T-helper 2 cell treated with Interferon-gamma antibody and Interleukin-4, amounts not matched to agents 100 ng/mL and 5 ng/mL, for 36 hours (primary cell): ENCODE measurements at regions not wholly inside any gene's neighbourhood (a gene's known extent, or its start where the extent isn't known, plus 50 kb on each side); places are given as distances from the start of the nearest gene placed in this dataset.

Experiments
- intact Hi-C: fragments of 100-400 bp; cut with micrococcal nuclease; formaldehyde crosslinking; loops from one replicate; pipeline ENCODE4 v1.15.1; 2023

DNA sequence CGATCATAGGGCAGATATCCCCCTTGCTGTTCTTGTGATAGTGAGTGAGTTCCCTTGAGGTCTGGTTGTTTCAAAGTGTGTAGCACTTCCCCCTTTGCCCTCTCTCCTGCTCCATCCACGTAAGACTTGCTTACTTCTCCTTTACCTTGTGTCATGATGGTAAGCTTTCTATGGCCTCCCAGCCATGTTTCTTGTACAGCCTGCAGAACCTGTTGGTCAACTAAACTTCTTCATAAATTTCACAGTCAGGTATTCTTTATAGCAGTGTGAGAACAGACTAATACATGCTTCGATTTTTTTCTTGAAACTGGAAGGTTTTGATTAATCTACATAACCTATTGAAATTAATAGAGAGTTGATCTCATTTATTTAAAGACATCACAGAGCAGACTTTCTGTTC lies 302.5 kb upstream of the PBX1 start:
- intact Hi-C loops: no loop called here

DNA sequence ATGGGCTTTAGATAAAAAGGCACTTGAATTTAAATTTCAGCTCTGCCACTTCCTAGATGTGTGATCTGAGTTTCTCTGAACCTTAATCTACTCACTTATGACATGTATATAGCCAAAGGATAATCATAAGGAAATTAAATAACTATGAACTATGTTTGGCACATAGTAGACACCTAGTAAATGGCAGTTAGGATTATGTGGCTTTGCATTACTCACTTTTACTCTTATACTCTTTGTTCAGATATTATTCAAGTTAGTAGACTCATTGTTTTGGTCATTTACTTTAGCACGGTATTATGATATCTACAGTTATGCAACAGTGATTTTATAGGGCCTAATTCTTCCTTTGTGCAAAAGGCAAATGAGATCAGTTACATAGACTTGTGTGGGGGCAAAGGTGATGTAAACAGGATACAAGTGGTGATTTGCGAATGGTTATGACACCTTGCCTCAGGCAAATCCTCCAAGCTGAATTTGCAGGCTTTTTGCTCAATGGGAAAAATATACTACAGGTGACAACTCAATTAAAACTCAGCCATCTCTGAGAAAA lies 297.2 kb upstream of the PBX1 start:
- intact Hi-C loops: no loop called here

DNA sequence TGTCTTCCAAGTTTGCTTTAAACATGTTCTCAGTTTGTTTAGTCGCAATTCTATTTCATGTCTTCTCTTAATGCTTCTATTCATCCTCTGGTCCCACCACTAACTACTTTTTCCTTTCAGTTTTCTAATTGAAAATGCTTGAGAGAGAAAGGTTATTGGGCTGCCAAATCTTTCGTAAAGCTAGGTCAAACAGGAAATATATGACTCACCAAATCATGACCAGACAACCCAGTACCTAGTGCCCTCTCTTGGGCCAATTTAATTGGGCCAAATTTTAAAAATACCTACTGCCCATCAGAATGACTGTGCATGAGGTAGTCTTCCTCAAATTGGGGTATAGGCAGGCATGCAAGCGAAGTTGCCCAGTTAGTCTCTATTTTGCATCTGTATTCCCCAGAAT lies 295.4 kb upstream of the PBX1 start:
- intact Hi-C loops: no loop called here

DNA sequence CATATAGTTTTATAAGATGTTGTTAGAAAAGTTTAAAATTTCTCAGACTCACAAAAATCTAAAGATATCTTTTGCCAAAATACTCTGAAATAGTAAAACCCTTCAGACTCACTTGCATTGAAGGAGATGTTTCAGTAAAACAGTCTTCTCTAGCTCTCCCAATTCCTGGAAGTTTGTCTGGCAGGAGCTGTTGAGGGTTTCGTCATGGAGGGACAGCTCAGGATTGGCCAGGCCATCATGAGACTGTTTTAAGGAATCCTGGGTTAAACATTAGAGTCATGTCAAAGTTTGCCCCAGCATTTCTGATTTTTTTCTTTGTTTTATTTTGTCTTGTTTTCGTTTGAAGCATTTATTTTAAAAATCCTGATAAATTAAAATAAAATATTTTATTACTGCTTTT lies 293.8 kb upstream of the PBX1 start:
- intact Hi-C loops: no loop called here

DNA sequence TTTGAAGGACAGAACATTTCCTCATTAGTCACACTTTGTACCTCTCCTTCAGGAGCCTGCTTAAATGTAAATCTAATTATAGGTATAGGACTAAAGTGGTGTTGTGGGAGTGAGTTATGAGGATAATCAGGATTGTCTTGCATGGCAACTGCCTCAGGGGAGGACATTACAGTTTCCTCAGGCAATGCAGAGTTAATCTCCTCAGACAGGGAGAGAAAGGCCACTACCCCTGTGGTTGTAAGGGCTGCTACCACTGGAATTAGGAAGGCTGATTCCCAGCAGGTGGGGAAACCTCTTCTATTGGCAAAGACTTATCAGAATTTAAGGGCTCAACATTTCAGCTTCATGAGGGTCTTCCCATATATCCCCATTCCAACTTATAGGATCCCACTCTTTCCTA lies 286.8 kb upstream of the PBX1 start:
- intact Hi-C loops: no loop called here

DNA sequence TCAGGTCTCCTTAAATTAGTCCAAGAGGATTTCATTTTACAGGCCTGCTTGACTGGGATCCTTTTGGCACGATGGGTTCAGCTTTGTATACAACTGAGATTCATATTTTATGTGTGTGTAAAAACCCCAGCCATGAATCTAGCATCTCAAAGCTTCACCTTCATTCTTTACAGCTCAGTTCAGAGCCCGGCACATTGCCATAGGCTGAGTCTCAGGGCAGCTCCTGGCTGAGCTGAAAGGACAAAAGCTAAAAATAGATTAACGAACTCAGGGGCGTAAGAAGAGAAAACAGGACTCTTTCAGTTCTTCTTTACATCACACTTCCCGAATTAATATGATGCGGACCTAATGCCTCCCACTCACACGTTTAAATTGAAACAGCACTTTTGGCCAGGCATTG lies 262.8 kb upstream of the PBX1 start:
- intact Hi-C loops: no loop called here

DNA sequence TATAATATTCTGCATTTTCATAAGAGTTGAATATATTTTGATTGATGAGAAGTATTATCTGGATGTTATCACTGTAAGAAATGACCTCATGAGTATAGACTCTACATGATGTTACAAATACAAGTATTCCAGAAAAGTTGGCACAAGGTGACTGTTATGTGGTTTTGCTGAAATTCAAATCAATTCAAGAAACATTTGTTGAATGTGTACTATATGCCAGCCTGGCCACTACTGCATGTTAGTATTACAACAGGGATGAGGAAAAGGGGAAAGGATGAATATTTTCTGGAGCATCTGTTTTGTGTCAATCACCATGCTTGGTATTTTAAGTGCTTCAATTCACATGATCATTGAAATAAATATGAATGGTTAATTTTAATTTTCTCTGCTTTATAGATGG lies 250.9 kb upstream of the PBX1 start:
- intact Hi-C loops: no loop called here

DNA sequence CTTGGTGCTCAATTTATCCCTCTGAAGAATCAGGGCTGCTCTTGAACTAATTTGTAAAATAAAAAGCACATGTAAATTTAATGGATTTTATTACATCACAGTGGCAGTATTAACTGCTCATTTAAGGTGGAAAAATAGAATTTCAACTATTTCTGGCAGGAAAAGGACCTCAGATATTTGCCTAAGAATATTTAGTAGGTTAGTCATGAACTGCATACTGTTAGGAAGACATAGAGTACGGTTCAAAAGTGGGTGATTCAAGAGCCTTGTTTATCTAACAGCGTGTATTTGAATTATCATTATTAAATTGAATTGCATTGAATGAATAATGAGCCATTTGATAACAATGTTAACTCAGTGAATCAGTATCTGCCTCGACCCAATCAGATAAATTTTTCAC lies 248.8 kb upstream of the PBX1 start:
- intact Hi-C loops: no loop called here

DNA sequence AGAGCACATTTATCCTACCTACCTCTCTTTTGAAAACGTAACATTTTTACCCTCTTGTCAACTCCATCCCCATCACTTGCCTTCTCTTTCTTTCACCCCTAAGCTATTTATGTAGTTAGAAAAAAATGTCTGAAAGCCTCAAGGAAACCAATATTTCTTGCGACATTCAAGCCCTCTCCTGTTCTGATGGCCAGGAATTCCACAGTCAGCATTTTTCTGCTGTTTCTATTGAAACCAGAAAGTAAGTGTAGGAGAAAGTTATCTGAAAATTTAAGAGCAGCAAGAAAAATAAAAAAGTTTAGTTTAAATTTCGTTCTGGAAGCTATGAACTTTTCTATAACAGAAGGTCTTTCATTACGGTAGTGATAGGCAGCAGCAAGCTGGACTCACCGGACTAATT lies 247.6 kb upstream of the PBX1 start:
- intact Hi-C loops: no loop called here

DNA sequence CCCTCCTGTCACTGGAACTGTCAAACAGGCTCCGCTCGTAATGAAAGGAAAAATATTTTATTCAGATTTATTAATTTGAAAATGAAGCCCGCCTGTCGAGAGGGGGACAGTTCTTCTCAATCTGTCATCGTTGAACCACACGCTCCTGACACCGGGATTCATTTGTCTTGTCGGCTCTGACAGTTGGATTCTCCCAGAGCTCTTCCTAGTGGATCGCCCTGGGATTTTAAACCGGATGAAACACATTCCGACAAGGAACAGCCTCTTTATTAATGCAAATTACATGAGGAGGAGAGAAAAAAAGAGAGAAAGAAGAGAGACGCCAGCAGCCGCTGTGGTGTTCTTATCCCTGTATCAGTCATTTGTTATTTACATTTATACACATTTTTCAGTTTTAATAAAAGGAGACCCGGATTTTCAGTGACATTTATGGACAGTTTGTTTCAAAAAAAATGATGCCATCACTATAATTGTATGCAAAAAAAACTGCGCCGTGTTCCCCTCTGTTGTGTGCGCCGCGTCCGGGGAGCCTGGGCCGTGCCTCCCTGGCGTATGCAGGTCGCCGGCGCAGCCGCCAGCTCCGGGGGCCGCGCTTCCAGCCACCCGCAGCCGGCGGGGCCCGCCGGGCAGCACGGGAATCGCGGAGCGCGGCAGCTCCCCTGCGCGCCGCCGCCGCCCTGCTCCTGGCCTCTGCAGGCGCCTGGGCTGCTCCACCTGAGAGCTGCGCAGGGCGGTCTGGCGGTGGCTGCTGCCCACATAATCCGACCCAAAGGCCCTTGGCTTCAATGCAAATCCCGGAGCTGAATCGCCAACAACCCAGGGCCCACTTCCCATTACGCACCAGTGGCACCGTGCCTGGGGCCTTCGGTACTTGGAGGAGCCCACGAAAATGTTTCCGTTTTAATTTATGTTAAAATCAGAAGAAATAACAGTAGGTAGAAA lies 237.9 kb upstream of the PBX1 start:
- intact Hi-C loops: no loop called here

DNA sequence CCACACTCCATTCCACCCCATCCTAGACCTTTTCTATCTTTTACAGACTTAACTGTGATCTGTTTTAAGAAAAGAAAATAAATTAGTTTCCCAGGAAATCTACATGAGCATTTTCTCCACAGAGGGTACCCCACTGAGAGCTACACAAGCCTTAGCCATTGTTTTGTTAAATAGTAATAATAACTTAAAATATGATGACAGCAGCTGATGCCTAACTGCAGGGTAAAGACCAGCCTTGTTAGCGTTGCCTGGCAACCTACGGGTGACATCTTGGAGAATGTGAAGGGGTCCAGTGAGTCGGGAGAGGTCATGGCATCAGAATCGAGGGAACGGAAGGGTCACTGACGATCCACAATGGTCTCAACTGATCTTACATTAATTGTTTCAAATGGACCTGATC lies 233.2 kb upstream of the PBX1 start:
- intact Hi-C loops: no loop called here

DNA sequence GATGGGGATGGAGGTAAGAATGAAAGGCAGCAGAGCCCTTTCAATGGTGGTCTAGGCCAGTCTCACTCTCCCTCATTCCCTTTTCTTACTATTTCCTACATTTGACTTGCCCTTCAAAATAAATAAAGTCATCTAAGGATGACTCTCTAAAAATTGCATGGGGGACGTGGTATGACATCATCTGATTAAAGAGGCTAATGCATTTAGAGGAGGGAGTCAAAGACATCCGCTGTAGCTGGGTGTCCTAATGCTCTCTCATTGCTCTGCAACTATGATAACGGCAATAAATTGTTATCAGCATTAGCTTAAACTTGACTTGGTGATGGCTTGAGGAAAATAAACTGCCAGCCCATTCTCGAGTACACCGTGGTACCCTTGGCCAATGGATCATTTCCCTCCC lies 225.6 kb upstream of the PBX1 start:
- intact Hi-C loops: no loop called here

DNA sequence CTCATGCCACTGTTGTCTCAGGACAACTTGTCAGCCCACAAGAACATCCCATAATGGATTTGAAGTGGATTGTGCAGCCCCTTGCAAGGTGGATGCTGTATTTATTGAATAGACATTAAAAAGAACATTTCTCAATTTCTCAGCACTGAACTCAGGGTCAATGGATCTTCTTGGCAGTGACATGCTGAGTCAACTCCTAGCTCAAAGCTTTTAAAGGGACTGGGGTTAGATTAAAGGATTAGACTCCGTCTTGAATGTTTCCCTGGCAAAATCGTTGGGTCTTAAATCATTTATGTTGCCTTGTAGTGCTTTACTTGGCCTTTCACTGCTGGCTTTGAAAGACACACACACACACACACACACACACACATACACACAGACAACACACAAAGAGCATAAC lies 221.6 kb upstream of the PBX1 start:
- intact Hi-C loops: no loop called here

DNA sequence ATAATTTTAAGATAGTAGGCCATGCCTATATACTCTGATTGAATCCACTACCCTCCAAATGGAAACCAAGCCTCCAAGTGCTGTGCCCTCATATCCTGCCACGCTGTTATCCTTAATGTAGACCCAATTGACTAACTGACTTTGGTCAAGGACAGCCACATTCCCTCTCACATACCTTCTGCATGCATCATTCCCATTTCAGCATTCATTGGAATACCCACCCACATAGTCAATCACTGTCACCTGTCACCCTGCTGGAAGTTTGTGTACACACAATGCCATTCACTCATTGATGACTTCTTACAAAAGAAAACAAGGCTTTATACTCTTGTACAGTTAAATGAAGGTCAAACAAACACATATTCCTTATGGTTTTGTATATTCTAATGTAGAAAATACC lies 221.1 kb upstream of the PBX1 start:
- intact Hi-C loops: no loop called here

DNA sequence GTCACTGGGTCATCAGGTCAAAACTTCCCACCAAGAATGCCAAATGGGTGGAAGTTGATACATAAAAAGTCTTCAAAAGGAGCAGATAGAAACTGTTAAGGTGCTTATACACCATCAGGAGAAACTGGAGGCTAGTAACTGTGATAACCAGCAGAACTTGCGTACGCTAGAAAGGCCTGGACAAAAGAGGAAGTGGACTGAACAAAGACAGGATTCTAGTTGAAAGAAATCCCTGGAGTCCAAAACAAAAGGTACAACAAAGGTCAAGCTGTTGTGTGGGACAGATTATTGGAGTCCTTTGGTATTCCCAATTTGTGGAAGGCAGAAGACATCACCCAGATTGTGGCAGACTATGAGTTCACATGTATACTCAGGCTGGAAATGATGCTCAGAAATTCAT lies 215.8 kb upstream of the PBX1 start:
- intact Hi-C loops: no loop called here

DNA sequence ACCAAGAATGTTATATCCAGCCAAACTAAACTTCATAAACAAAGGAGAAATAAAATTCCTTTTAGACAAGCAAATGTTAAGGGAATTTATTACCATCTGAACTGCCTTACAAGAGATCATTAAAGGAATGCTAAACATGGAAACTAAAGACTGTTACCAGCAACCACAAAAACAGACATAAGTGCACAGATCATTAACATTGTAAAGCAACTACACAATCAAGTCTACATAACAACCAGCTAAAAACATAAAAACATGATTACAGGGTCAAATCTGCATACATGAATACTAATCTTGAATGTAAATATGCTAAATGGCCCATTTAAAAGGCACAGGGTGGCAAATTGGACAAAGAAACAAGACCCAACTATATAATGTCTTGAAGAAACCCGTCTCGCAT lies 211.0 kb upstream of the PBX1 start:
- intact Hi-C loops: no loop called here

DNA sequence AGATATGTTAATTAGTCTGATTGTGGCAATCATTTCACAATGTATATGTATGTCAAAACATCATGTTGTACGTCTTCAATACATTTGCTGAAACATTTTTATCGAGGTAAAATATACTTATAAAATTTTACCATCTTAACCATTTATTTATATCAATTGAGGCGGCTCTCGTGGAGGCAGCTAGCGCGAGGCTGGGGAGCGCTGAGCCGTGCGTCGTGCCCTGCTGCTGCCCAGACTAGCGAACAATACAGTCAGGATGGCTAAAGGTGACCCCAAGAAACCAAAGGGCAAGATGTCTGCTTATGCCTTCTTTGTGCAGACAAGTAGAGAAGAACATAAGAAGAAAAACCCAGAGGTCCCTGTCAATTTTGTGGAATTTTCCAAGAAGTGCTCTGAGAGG lies 202.5 kb upstream of the PBX1 start:
- intact Hi-C loops: no loop called here

DNA sequence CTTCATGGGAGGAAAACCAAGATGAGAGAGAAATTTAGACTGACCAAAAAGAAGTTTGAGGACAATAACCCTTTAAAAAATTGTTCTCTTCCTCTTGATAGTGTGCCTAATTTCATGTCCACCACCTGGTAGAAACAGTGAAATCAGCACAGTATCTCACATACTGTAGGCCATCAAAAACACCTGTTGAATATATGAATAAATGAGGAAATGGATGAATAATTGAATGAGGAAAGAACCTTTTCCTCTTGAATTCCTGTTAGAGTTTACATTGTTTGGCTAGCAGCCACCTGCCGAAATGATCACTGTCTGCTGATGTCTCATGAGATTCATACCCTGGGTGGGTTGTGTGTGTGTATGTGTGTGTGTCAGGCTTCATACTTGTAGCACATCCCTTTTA lies 198.7 kb upstream of the PBX1 start:
- intact Hi-C loops: no loop called here

DNA sequence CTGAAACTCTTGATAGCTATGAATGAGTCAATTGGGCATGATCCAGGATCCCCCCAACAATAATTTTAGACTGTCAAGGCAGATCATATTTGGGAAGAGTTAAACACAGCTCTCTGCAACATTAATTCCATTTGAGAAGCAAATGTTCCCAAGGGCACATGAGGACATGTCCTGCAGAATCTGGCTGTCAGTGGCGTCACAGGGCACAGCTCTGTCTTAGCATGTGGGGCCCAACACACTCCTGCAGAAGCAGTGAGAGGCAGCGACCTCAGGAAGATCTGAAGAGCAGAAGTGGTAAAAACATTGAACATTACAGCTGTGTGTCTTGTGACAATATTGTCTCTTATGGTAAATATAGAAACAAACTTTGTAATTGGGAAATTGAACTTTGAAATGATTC lies 197.1 kb upstream of the PBX1 start:
- intact Hi-C loops: no loop called here

DNA sequence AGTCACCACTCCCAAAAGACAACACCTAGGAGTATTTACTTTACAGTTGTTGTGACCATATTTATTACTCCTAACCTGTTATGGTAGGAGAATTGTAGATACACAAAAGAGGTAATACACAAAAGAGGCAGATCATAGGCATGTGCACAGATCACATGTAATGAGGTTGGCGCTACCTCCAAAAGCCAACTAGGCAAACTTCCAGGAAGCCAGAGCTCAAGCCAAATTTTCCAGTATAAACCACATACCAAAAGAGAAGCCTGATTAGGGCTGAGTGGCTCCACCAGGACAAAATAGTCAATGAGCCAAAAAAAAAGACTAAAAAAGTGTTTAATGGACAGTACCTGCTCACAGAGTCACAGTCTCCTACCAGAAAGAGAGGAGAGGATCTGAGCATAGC lies 195.0 kb upstream of the PBX1 start:
- intact Hi-C loops: no loop called here

DNA sequence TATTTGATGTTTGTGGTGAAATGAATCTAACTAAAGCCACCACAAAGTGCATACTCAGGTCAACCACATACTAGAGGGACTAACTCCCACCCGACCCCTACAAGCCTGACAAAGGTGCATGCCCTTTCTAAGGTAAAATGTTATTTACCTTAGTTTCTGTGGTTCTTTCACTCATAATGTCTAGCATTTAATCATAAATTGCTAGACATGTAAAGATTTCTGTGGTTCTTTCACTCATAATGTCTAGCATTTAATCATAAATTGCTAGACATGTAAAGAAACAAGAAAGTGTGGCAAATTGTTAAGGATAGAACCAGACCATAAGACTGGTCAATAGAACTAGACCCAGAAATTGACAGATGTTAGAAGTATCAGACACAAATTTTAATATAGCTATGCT lies 193.0 kb upstream of the PBX1 start:
- intact Hi-C loops: loop anchor here (5.0 kb wide), 1 partner anchor 661 kb away; no protein-coding TSS in a partner anchor

DNA sequence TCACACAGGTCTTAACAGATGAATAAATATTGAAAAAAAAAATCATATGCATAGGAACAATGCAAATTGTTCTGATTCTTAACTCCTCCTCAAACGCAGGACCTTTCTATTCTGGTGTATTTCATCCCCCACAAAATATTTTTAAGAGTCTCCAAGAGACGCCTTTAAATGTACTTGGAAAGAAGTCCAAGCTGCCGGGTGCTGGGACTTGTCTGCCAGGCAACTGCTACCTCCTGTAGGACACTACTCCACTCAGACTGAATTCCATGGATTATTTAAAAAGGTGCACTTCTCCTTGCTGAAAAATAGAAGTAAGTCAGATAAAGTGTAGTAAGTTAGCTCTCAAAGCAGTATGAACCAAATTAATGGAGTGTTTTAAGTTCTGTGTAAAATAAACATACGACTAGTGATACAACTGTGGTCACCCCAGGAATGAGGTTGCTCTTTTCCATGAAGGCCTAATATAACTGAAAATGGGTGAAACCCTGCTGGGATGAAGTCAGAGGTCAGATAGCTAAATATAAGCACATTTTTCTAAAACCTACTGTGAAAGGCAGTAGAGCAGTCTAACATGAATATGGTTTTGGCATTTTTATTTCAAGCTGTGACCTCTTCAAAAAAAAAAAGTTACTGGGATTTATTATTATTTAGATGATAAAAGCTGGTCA lies 189.2 kb upstream of the PBX1 start:
- intact Hi-C loops: loop anchor here (5.0 kb wide), 1 partner anchor 657 kb away; no protein-coding TSS in a partner anchor

DNA sequence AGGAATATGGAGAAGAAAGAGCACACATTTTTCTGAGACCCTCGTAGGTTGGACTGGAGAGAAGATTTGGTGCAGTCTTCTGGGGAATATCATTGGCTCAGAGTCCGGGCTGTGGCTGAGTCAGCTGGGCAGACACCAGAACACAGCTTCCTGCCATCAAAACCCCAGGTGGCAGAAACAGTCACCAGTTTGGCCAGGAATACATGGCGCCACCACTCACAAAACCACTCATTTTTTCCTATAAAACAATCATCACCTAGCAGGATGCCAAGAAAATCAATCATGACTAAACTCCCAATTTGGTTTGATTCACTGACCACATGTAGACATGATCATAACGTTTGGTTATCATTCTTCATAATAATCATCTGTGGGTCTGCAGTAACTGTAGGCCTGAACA lies 178.1 kb upstream of the PBX1 start:
- intact Hi-C loops: no loop called here
